HEK293T (cell line): ENCODE measurements at regions not wholly inside any gene's neighbourhood (a gene's known extent, or its start where the extent isn't known, plus 50 kb on each side); places are given as distances from the start of the nearest gene placed in this dataset.

Source experiments
- CTCF ChIA-PET: fragments of 350-600 bp; formaldehyde crosslinking; extraction: SDS; loops from one replicate; lab custom pipeline; 2021; ENCODE audit warnings: antibody characterized with exemption, inconsistent platforms; lab: Yijun Ruan, JAX
- POLR2A ChIA-PET: fragments of 350-600 bp; formaldehyde crosslinking; extraction: SDS; loops from one replicate; lab custom pipeline; 2020; ENCODE audit warnings: antibody characterized with exemption, inconsistent platforms; lab: Yijun Ruan, JAX
- DNase-seq: peaks from one replicate; pipeline ENCODE4 v3.0.0; 2012; ENCODE audit warnings: mixed read lengths; ENCODE audit errors: extremely low spot score
- ARNT ChIP-seq: fragments of 450-650 bp; IDR thresholded peaks from 2 replicates; pipeline ENCODE4 v1.6.1; 2017; ENCODE audit warnings: mild to moderate bottlenecking
- BHLHE40 ChIP-seq: fragments of 450-650 bp; IDR thresholded peaks from 2 replicates; pipeline ENCODE4 v1.6.1; 2016; ENCODE audit warnings: mild to moderate bottlenecking, moderate library complexity, borderline replicate concordance
- CTBP1 ChIP-seq: fragments of 450-650 bp; IDR thresholded peaks from 2 replicates; pipeline ENCODE4 v1.6.1; 2016; ENCODE audit warnings: borderline replicate concordance
- ELF4 ChIP-seq: fragments of 450-650 bp; IDR thresholded peaks from 2 replicates; pipeline ENCODE4 v1.6.1; 2017; ENCODE audit warnings: antibody characterized with exemption
- FOXA1 ChIP-seq: fragments of 450-650 bp; IDR thresholded peaks from 2 replicates; pipeline ENCODE4 v1.6.1; 2016; ENCODE audit warnings: mild to moderate bottlenecking
- FOXK2 ChIP-seq: fragments of 450-650 bp; IDR thresholded peaks from 2 replicates; pipeline ENCODE4 v1.6.1; 2016; ENCODE audit warnings: mild to moderate bottlenecking
- FOXM1 ChIP-seq: fragments of 450-650 bp; IDR thresholded peaks from 2 replicates; pipeline ENCODE4 v1.6.1; 2017; ENCODE audit warnings: mild to moderate bottlenecking, borderline replicate concordance
- HDGF ChIP-seq: fragments of 450-650 bp; IDR thresholded peaks from 2 replicates; pipeline ENCODE4 v1.6.1; 2017; ENCODE audit warnings: antibody characterized with exemption, borderline replicate concordance
- L3MBTL2 ChIP-seq: fragments of 450-650 bp; conservative IDR thresholded peaks from 2 replicates; pipeline ENCODE4 v1.6.1; 2016; ENCODE audit warnings: mild to moderate bottlenecking
- LEF1 ChIP-seq: fragments of 450-650 bp; IDR thresholded peaks from 2 replicates; pipeline ENCODE4 v1.6.1; 2017; ENCODE audit warnings: mild to moderate bottlenecking, borderline replicate concordance
- NFRKB ChIP-seq: fragments of 450-650 bp; IDR thresholded peaks from 2 replicates; pipeline ENCODE4 v1.6.1; 2016; ENCODE audit warnings: mild to moderate bottlenecking, moderate library complexity
- PKNOX1 ChIP-seq: fragments of 450-650 bp; IDR thresholded peaks from 2 replicates; pipeline ENCODE4 v1.6.1; 2016
- SP1 ChIP-seq: fragments of 450-650 bp; IDR thresholded peaks from 2 replicates; pipeline ENCODE4 v1.6.1; 2017
- SUZ12 ChIP-seq: fragments of 450-650 bp; IDR thresholded peaks from 2 replicates; pipeline ENCODE4 v1.6.1; 2016; ENCODE audit warnings: mild to moderate bottlenecking
- TARDBP ChIP-seq: fragments of 450-650 bp; IDR thresholded peaks from 2 replicates; pipeline ENCODE4 v1.6.1; 2016
- ZNF384 ChIP-seq: fragments of 450-650 bp; IDR thresholded peaks from 2 replicates; pipeline ENCODE4 v1.6.1; 2016

DNA sequence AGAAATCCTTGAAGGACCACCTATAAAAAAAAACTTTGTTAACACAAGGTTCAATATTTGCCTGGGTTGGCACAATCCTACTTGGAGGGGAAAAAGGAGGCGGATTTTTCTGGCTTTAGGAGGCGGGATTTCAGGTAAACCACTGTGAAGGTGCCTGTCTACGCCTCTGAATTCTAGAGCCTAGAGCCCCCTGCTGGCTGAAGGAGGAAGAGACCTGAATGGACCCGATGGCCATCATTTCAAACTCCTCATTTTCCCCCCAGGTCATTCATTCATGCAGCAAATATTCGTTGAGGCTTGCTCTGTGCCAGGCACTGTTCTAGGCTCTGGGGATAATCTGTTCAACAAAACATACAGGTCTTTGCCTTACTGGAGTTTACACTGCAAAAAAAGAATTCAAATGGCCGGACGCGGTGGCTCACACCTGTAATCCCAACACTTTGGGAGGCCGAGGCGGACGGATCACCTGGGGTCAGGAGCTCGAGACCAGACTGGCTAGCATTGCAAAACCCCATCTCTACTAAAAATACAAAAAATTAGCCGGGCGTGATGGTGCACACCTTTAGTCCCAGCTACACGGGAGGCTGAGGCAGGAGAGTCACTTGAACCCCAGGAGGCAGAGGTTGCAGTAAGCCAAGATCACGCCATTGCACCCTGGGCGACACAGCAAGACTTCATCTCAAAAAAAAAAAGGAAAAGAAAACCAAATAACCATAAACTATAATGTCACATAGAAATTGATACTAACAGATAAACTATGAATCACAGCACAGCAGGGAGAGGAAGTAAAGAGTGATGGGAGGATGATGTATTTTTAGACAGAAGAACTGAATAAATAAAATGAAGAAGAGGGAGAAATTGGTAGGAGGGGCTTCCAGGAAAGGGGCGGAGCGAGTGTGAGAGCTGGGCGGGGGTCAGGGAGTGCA lies 90.1 kb upstream of the NFE2L3 start:
- ChIA-PET POLR2A (no interaction called here), CTCF (interaction anchor here (0.9 to 1.4 kb wide), 3 partner anchors 121 to 169 kb away, joined by 3 to 5 read pairs (median 5); no protein-coding TSS in a partner anchor)
- DNase-seq = peak; percentile 78
- no peak for TF ChIP-seq FOXA1
- TF ChIP-seq ZNF384 = peak; percentile 59
- TF ChIP-seq PKNOX1 = peak; percentile 78

DNA sequence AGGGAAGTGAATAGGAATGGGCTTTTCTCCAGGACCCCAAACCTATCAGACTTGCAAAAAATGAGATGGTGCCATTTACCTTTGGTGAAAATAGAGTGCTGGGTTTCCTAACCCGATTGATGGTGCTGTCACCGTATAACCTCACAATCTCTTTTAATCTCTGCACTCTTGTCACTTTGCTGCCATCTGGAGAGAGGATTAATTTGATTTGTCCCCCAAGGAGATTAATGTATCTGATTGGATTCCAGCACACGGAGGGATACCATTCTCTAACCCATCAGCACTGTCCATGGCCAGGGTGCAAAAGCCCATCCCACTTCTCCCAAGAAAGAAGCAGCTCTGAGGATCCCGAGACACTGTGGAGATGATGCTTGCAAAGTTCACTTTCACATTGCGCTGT lies 86.3 kb upstream of the NFE2L3 start:
- ChIA-PET CTCF (no interaction called here), POLR2A (no interaction called here)
- no peak for DNase-seq
- no peak for TF ChIP-seq CTBP1
- no peak for TF ChIP-seq LEF1
- no peak for TF ChIP-seq FOXM1
- no peak for TF ChIP-seq ARNT
- no peak for TF ChIP-seq ELF4
- no peak for TF ChIP-seq SUZ12
- TF ChIP-seq BHLHE40 = no peak
- no peak for TF ChIP-seq NFRKB
- no peak for TF ChIP-seq TARDBP
- TF ChIP-seq HDGF = no peak
- TF ChIP-seq ZNF384 = no peak
- TF ChIP-seq FOXK2 = no peak
- TF ChIP-seq L3MBTL2 = no peak
- no peak for TF ChIP-seq FOXA1
- TF ChIP-seq PKNOX1 = no peak
- TF ChIP-seq SP1 = no peak

- POLR2A ChIA-PET = no interaction called here
- DNase-seq = no peak
- CTCF ChIA-PET = interaction anchor here (1.2 kb wide), 1 partner anchor 13 kb away, joined by 3 read pairs; no protein-coding TSS in a partner anchor
- TF ChIP-seq TARDBP = no peak
Measured at GRCh38 chr7:26066736-26067135, 85.3 kb upstream of the NFE2L3 start.

DNA sequence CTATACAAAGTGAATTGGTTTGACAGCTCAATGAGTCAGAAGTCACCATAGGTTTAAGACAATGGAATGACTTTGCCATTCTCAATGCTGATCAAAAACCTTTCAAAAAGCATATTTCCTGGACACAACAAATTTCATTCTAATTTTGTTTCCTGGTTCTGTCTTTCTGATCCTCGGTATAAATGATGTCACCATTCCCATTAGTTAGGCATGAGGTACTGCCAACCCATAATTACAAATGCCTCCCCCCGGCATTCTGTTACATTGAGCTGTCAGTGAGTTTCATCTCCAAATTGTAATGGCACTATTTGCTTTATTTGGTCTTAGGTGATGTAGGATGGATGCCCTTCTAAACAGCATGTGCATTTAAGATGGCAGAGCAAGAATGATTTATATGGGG lies 81.7 kb upstream of the NFE2L3 start:
- ChIA-PET CTCF (interaction anchor here (0.8 kb wide), 1 partner anchor 8 kb away, joined by 3 read pairs; no protein-coding TSS in a partner anchor), POLR2A (no interaction called here)
- no peak for TF ChIP-seq PKNOX1
- TF ChIP-seq NFRKB = no peak
- TF ChIP-seq LEF1 = no peak
- no peak for TF ChIP-seq FOXM1
- no peak for TF ChIP-seq ZNF384
- TF ChIP-seq SP1 = no peak
- no peak for TF ChIP-seq L3MBTL2
- TF ChIP-seq FOXK2 = no peak
- no peak for TF ChIP-seq TARDBP
- no peak for TF ChIP-seq FOXA1
- TF ChIP-seq ELF4 = no peak
- TF ChIP-seq ARNT = no peak
- TF ChIP-seq HDGF = no peak
- TF ChIP-seq CTBP1 = no peak
- no peak for TF ChIP-seq SUZ12
- TF ChIP-seq BHLHE40 = no peak
- no peak for DNase-seq

DNA sequence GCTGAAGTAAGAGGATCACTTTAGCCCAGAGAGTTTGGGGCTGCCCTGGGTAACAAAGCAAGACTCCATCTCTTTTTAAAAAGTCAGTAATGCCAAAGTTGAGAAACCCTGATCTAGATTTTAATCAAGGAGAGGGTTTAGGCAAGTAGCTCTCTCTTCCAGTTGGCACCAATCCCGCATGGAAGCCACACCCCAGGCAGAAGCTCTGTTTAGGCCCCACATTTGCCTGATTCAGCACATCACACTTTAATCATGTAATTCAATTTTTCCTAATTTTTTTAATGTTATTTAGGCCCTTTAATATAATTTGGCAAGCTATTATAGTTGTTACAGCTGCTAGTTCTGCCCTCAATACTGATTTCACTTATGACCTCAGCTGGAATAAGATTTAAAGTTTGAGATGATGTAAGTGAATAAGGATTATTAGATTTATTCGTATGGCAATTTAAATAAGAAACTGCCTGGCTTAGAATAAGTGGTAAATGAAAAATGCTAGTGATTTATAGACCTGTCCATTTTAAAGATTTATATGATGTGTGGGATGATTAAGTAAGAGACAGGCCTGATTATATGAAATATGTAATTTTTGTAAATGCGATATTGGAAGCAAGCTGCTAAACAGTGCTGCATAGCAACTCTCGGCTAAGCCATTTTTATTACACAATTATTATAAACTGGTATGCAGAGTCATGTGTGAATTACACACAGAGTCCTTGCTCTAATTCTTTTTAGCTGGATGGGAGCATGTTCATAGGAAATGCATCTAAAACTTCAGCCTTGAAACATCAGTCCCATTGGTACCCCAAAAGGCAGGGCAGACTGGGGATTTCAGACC lies 80.2 kb upstream of the NFE2L3 start:
- ChIA-PET CTCF (interaction anchor here (0.6 kb wide), 1 partner anchor 293 kb away, joined by 4 read pairs; no protein-coding TSS in a partner anchor), POLR2A (no interaction called here)
- TF ChIP-seq HDGF (no peak), PKNOX1 (0 out of 2 replicates have a peak, but pooled peaks have one; percentile 2)
- no peak for DNase-seq

DNA sequence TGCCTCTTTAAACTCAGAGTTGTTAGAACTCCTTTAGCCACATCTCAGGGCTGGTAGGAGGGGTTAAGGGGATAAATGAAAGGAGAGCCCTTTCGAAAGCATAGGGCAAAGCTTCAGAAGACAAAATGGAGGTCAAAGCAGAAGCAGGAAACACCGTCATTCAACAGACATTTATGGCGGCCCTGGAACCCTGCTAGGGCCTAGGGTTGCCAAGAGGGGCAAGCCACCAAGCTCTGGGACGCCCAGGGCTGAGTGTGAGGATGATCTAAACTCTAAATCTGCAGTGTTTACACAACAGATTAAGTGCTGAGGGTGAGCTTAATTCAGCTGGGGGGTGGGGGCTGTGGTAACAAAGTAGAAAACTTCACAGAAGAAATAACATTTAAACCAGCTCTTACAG lies 79.0 kb upstream of the NFE2L3 start:
- CTCF ChIA-PET = no interaction called here
- TF ChIP-seq BHLHE40 (no peak), SUZ12 (no peak), FOXM1 (no peak), ARNT (no peak), TARDBP (no peak), FOXA1 (no peak), SP1 (no peak), PKNOX1 (no peak), HDGF (no peak), L3MBTL2 (no peak)
- POLR2A ChIA-PET = no interaction called here
- no peak for DNase-seq
